H1 (cell line): ENCODE measurements at regions not wholly inside any gene's neighbourhood (a gene's known extent, or its start where the extent isn't known, plus 50 kb on each side); places are given as distances from the start of the nearest gene placed in this dataset.
A peak's percentile ranks its signal among the peaks of the same experiment; 100 is the strongest.

Source experiments
- CTCF ChIA-PET: fragments of 300-600 bp; sonication (Branson Sonifier 250); formaldehyde crosslinking; loops from one replicate; lab custom pipeline; 2021; ENCODE audit not compliant: partially characterized antibody; lab: Charles Lee
- POLR2A ChIA-PET: fragments of 300-600 bp; sonication (Branson Sonifier 250); formaldehyde crosslinking; loops from one replicate; lab custom pipeline; 2021; ENCODE audit warnings: inconsistent platforms; ENCODE audit not compliant: partially characterized antibody; lab: Charles Lee
- DNase-seq, 2 experiments: peaks; one replicate each; pipeline versions ENCODE4 v3.0.0 to v3.0.0-alpha.2; 2010 to 2022; ENCODE audit warnings: low spot score in 2 of 2, low read depth in 1 of 2, mixed read lengths in 1 of 2
- FAIRE-seq: peaks from 2 replicates; lab custom pipeline; 2011; peaks lifted over from hg19 to GRCh38; lab: Jason Lieb, UNC
- H2AFZ ChIP-seq: 2 replicates; pipeline ENCODE4 v1.8.1; 2012; ENCODE audit warnings: low read length, inconsistent platforms
- H2AK5ac ChIP-seq: 2 replicates; pipeline ENCODE4 v1.6.1; 2013; ENCODE audit warnings: low read depth, low read length
- H2BK120ac ChIP-seq: replicated peaks from 2 replicates; pipeline ENCODE3; 2013; ENCODE audit warnings: low read depth, low read length, inconsistent platforms
- H2BK12ac ChIP-seq: 2 replicates; pipeline ENCODE4 v1.6.1; 2013; ENCODE audit warnings: low read depth, low read length
- H2BK15ac ChIP-seq: 2 replicates; pipeline ENCODE4 v1.6.1; 2013; ENCODE audit warnings: low read length
- H2BK20ac ChIP-seq: 2 replicates; pipeline ENCODE4 v1.6.1; 2013; ENCODE audit warnings: low read length
- H2BK5ac ChIP-seq: 2 replicates; pipeline ENCODE4 v1.6.1; 2013; ENCODE audit warnings: low read depth, low read length
- H3K14ac ChIP-seq: 2 replicates; pipeline ENCODE4 v1.6.1; 2013; ENCODE audit warnings: inconsistent platforms; ENCODE audit not compliant: insufficient read length
- H3K18ac ChIP-seq: 2 replicates; pipeline ENCODE4 v1.6.1; 2013; ENCODE audit warnings: low read length; ENCODE audit errors: extremely low read depth
- H3K23ac ChIP-seq: 2 replicates; pipeline ENCODE4 v1.6.1; 2013; ENCODE audit warnings: inconsistent platforms; ENCODE audit not compliant: insufficient read length
- H3K23me2 ChIP-seq: 2 replicates; pipeline ENCODE4 v1.6.1; 2013; ENCODE audit warnings: low read depth, low read length
- H3K27ac ChIP-seq: 2 replicates; pipeline ENCODE4 v1.6.1; 2011; ENCODE audit warnings: low read depth, low read length, inconsistent platforms
- H3K27me3 ChIP-seq, 4 experiments: replicated peaks in 1 of 4; 1 replicate in 1 of 4; 2 replicates in 3 of 4; pipeline versions ENCODE4 v1.6.1 to v1.8.1; 2011 to 2013; ENCODE audit warnings: low read length in 3 of 4, mild to moderate bottlenecking in 3 of 4, inconsistent platforms in 2 of 4, mixed read lengths in 2 of 4, moderate library complexity in 1 of 4; ENCODE audit not compliant: control insufficient read depth in 3 of 4, insufficient read depth in 3 of 4; ENCODE audit errors: extremely low read depth in 1 of 4
- H3K36me3 ChIP-seq, 4 experiments: 2 replicates each; pipeline versions ENCODE4 v1.6.1 to v1.8.1; 2011 to 2013; ENCODE audit warnings: mild to moderate bottlenecking in 4 of 4, low read length in 3 of 4, moderate library complexity in 2 of 4, control low read depth in 1 of 4, inconsistent platforms in 1 of 4; ENCODE audit not compliant: insufficient read depth in 4 of 4, control insufficient read depth in 2 of 4
- H3K4ac ChIP-seq: replicated peaks from 2 replicates; pipeline ENCODE3; 2013; ENCODE audit warnings: low read length, low read depth, mixed read lengths, inconsistent platforms; ENCODE audit not compliant: insufficient read length
- H3K4me1 ChIP-seq, 4 experiments: replicated peaks in 1 of 4; 1 replicate in 1 of 4; 2 replicates in 3 of 4; pipeline versions ENCODE4 v1.6.1 to v1.8.1; 2011 to 2013; ENCODE audit warnings: low read length in 3 of 4, inconsistent platforms in 2 of 4, mixed read lengths in 1 of 4; ENCODE audit not compliant: insufficient read depth in 4 of 4, control insufficient read depth in 3 of 4
- H3K4me2 ChIP-seq, 2 experiments: 2 replicates each; pipeline versions ENCODE4 v1.6.1 to v1.8.1; 2011 to 2013; ENCODE audit warnings: low read depth in 2 of 2, low read length in 2 of 2, control low read depth in 1 of 2, inconsistent platforms in 1 of 2, mild to moderate bottlenecking in 1 of 2; ENCODE audit not compliant: insufficient read depth in 1 of 2
- H3K4me3 ChIP-seq, 4 experiments: fragments of 200-600, 300-600 bp in 1 of 4; sonication (generic), shearing (Covaris generic), sonication (Bioruptor Twin) in 1 of 4; 2 replicates each; pipeline versions ENCODE4 v1.5.1 to v1.8.1; 2011 to 2016; ENCODE audit warnings: low read length in 4 of 4, low read depth in 3 of 4, control low read depth in 2 of 4, inconsistent platforms in 2 of 4, mild to moderate bottlenecking in 2 of 4, mixed read lengths in 1 of 4, moderate library complexity in 1 of 4; ENCODE audit not compliant: insufficient read depth in 2 of 4; ENCODE audit errors: extremely low read depth in 1 of 4
- H3K56ac ChIP-seq: replicated peaks from 2 replicates; pipeline ENCODE3; 2013; ENCODE audit warnings: low read depth, mild to moderate bottlenecking, mixed read lengths, low read length, inconsistent platforms; ENCODE audit not compliant: insufficient read length
- H3K79me1 ChIP-seq: 2 replicates; pipeline ENCODE4 v1.6.1; 2013; ENCODE audit warnings: low read depth, low read length, control low read depth
- H3K79me2 ChIP-seq, 2 experiments: 2 replicates each; pipeline versions ENCODE4 v1.6.1 to v1.8.1; 2012 to 2013; ENCODE audit warnings: low read length in 2 of 2, mild to moderate bottlenecking in 2 of 2, inconsistent platforms in 1 of 2; ENCODE audit not compliant: insufficient read depth in 2 of 2, control insufficient read depth in 1 of 2
- H3K9ac ChIP-seq, 4 experiments: replicated peaks in 1 of 4; 1 replicate in 1 of 4; 2 replicates in 3 of 4; pipeline versions ENCODE4 v1.6.1 to v1.8.1; 2011 to 2013; ENCODE audit warnings: low read depth in 3 of 4, low read length in 3 of 4, control low read depth in 2 of 4, mild to moderate bottlenecking in 2 of 4, moderate library complexity in 2 of 4, inconsistent platforms in 1 of 4; ENCODE audit errors: extremely low read depth in 1 of 4
- H3K9me3 ChIP-seq, 2 experiments: 2 replicates each; pipeline versions ENCODE4 v1.6.1 to v1.8.1; 2012 to 2013; ENCODE audit warnings: mild to moderate bottlenecking in 2 of 2, moderate library complexity in 2 of 2, control low read depth in 1 of 2, inconsistent platforms in 1 of 2, low read depth in 1 of 2, low read length in 1 of 2, mixed read lengths in 1 of 2; ENCODE audit not compliant: insufficient read depth in 2 of 2
- H4K20me1 ChIP-seq, 2 experiments: replicated peaks in 1 of 2; 2 replicates each; pipeline versions ENCODE3 to v1.8.1; 2011 to 2013; ENCODE audit warnings: inconsistent platforms in 2 of 2, low read length in 2 of 2, mild to moderate bottlenecking in 1 of 2; ENCODE audit not compliant: insufficient read depth in 2 of 2, control insufficient read depth in 1 of 2
- H4K5ac ChIP-seq: 2 replicates; pipeline ENCODE4 v1.6.1; 2013; ENCODE audit warnings: low read length, low read depth, mixed read lengths, inconsistent platforms; ENCODE audit not compliant: insufficient read length
- H4K8ac ChIP-seq: 2 replicates; pipeline ENCODE4 v1.8.0; 2013; ENCODE audit warnings: mild to moderate bottlenecking, moderate library complexity, low read length, inconsistent platforms; ENCODE audit not compliant: insufficient read depth; ENCODE audit errors: extremely low read depth
- H4K91ac ChIP-seq: replicated peaks from 2 replicates; pipeline ENCODE3; 2013; ENCODE audit warnings: low read length, mixed read lengths, inconsistent platforms; ENCODE audit not compliant: insufficient read length
- SRF ChIP-seq: IDR thresholded peaks from 2 replicates; pipeline ENCODE4 v1.6.1; 2011; ENCODE audit warnings: mild to moderate bottlenecking, low read depth, low read length, moderate library complexity
- WGBS, 2 experiments: shearing (Covaris generic) in 1 of 2; methylation state at CpG; one replicate each; pipeline versions ENCODE4 v1.1.6 to v1.1.7; 2013 to 2015; ENCODE audit warnings: low lambda C conversion rate in 2 of 2, mixed read lengths in 2 of 2, inconsistent platforms in 1 of 2, low coverage in 1 of 2, missing lambda C conversion rate in 1 of 2; ENCODE audit not compliant: insufficient replicate concordance in 2 of 2, insufficient coverage in 1 of 2, insufficient read length in 1 of 2; ENCODE audit errors: extremely low coverage in 1 of 2, missing lambda C conversion rate in 1 of 2; 5-methylcytosine and 5-hydroxymethylcytosine counted together
- TF ChIP-seq, protein P1 (sequence below): IDR thresholded peaks from 2 replicates; pipeline ENCODE4 v1.6.1; 2012; ENCODE audit warnings: inconsistent platforms

GRCh38 chr10:129411772-129412171, 55.3 kb upstream of the MGMT start:
- TF ChIP-seq SRF, result no peak
- TF ChIP-seq, protein P1, sequence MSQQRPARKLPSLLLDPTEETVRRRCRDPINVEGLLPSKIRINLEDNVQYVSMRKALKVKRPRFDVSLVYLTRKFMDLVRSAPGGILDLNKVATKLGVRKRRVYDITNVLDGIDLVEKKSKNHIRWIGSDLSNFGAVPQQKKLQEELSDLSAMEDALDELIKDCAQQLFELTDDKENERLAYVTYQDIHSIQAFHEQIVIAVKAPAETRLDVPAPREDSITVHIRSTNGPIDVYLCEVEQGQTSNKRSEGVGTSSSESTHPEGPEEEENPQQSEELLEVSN, result 0 out of 2 replicates have a peak, but pooled peaks have one; percentile 20
- Histone ChIP-seq H3K18ac (no peak overlapping the region), H2BK12ac (no peak overlapping the region), H3K4ac (no peak overlapping the region), H3K14ac (no peak overlapping the region), H2BK15ac (no peak overlapping the region), H3K79me1 (no peaks in the 10 kb centered on the region), H3K56ac (no peak overlapping the region), H4K5ac (no peak overlapping the region), H3K4me3 (no peak overlapping the region), H2BK5ac (no peak overlapping the region), H2BK120ac (no peak overlapping the region), H4K8ac (no peak overlapping the region), H3K9ac (no peak overlapping the region), H3K36me3 (no peaks in the 10 kb centered on the region), H3K79me2 (no peaks in the 10 kb centered on the region), H3K23ac (no peak overlapping the region), H3K27ac (no peak overlapping the region), H3K27me3 (no peaks in the 10 kb centered on the region; a peak in 1 of 7 replicates), H2BK20ac (no peak overlapping the region), H4K20me1 (no peaks in the 10 kb centered on the region), H2AFZ (no peak overlapping the region), H4K91ac (no peak overlapping the region), H3K23me2 (no peaks in the 10 kb centered on the region), H2AK5ac (no peak overlapping the region), H3K4me2 (no peak overlapping the region), H3K9me3 (no peaks in the 10 kb centered on the region), H3K4me1 (peaks cover 0 to 3% (median 0%) of the 10 kb centered on the region in 4 experiments; a peak in 1 of 7 replicates)
- 77% methylated on average over 7 of the region's 7 CpGs; no CpG with 5 or more reads in 1 of the 2 experiments for WGBS, 2 experiments
- ChIA-PET CTCF (interaction anchor here (1.1 to 1.6 kb wide), 3 partner anchors 35 to 248 kb away, joined by 3 read pairs; no protein-coding TSS in a partner anchor), POLR2A (no interaction called here)
- FAIRE-seq (no peak), DNase-seq (no peak)
